Keratinocyte (primary cell): ENCODE measurements at regions not wholly inside any gene's neighbourhood (a gene's known extent, or its start where the extent isn't known, plus 50 kb on each side); places are given as distances from the start of the nearest gene placed in this dataset.

Experiments
- CTCF ChIP-seq, 3 experiments: IDR thresholded peaks in 1 of 3; conservative IDR thresholded peaks in 1 of 3; optimal IDR thresholded peaks in 1 of 3; 2 replicates in 2 of 3; 3 replicates in 1 of 3; pipeline versions ENCODE3 to v1.5.1; 2011; ENCODE audit warnings: low read length in 3 of 3, mild to moderate bottlenecking in 3 of 3, moderate library complexity in 2 of 3, control low read depth in 1 of 3, inconsistent platforms in 1 of 3; ENCODE audit not compliant: insufficient read depth in 2 of 3; ENCODE audit errors: extremely low read depth in 1 of 3
- EZH2 ChIP-seq: IDR thresholded peaks from one replicate; pipeline ENCODE4 v1.6.1; 2012; ENCODE audit warnings: inconsistent platforms, mild to moderate bottlenecking, low read length, moderate library complexity

GRCh38 chr13:44313674-44314073 is 60.0 kb upstream of the SERP2 start:
- no peak for TF ChIP-seq CTCF (optimal IDR thresholded peaks at IDR 0.05 in 1 of 3, IDR thresholded peaks at IDR 0.05 in 1 of 3, conservative IDR thresholded peaks at IDR 0.05 in 1 of 3; ENCODE audit: extremely low read depth in 1 of 3, insufficient read depth in 2 of 3, low read length in 3 of 3)
- TF ChIP-seq EZH2 = no peak
